ENCODE measurements at regions not wholly inside any gene's neighbourhood (a gene's known extent, or its start where the extent isn't known, plus 50 kb on each side); places are given as distances from the start of the nearest gene placed in this dataset.

GRCh38 chr9:87226896-87227295 is 270.8 kb upstream of the DAPK1 start (continued):
- TF ChIP-seq ZNF462 (CRISPR knock-in tag; IDR thresholded peaks at IDR 0.05) (no peak), ETS1 (IDR thresholded peaks at IDR 0.05) (no peak), STAT1 (IDR thresholded peaks at IDR 0.05; ENCODE audit: unreplicated experiment) (no peak), CREB1 (CRISPR knock-in tag; IDR thresholded peaks at IDR 0.05; ENCODE audit: low read depth) (no peak), POLR2AphosphoS5 (IDR thresholded peaks at IDR 0.05; ENCODE audit: low read depth) (no peak), EZH2 (IDR thresholded peaks at IDR 0.05; ENCODE audit: low read depth, unreplicated experiment) (no peak)

GRCh38 chr9:87227456-87227855 is 270.2 kb upstream of the DAPK1 start:
- Histone ChIP-seq H3K9me2 (ENCODE audit: insufficient read depth) (no peaks in the 10 kb centered on the region), H2AFZ (no peak overlapping the region), H3K36me3 (ENCODE audit: insufficient read depth) (no peaks in the 10 kb centered on the region), H3K4me2 (no peak overlapping the region), H3K27me3 (ENCODE audit: insufficient read depth) (no peaks in the 10 kb centered on the region), H3K4me3 (no peak overlapping the region), H4K20me1 (replicated peaks; ENCODE audit: insufficient read depth) (no peaks in the 10 kb centered on the region), H3K79me2 (replicated peaks; ENCODE audit: insufficient read depth) (no peaks in the 10 kb centered on the region), H3F3A (replicated peaks; ENCODE audit: low read depth) (no peaks in the 10 kb centered on the region), H3K27ac (ENCODE audit: low read depth) (no peak overlapping the region), H3K4me1 (ENCODE audit: insufficient read depth) (no peaks in the 10 kb centered on the region)
- DNase-seq (ENCODE audit: low spot score) (no peak), ATAC-seq (no peak)
- peaks cover 6% of the 10 kb centered on the region for H3K27me3 Mint-ChIP-seq (ENCODE audit: insufficient read depth, low read depth, poor library complexity)
- TF ChIP-seq ZNF114 (CRISPR knock-in tag; IDR thresholded peaks at IDR 0.05) (no peak), JUNB (IDR thresholded peaks at IDR 0.05; ENCODE audit: unreplicated experiment) (no peak), EZH2phosphoT487 (IDR thresholded peaks at IDR 0.05; ENCODE audit: unreplicated experiment) (no peak), NANOG (IDR thresholded peaks at IDR 0.05; ENCODE audit: borderline replicate concordance) (no peak), ZNF462 (CRISPR knock-in tag; IDR thresholded peaks at IDR 0.05) (no peak)
- H3K4me1 Mint-ChIP-seq, result no peaks in the 10 kb centered on the region
- no peak overlapping the region for H3K4me3 Mint-ChIP-seq
- no peaks in the 10 kb centered on the region for H3K9me3 Mint-ChIP-seq
- no peaks in the 10 kb centered on the region for H3K36me3 Mint-ChIP-seq (ENCODE audit: low read depth)
- H3K27ac Mint-ChIP-seq, result no peak overlapping the region
